Testis (tissue), 2 donors: ENCODE measurements at regions not wholly inside any gene's neighbourhood (a gene's known extent, or its start where the extent isn't known, plus 50 kb on each side); places are given as distances from the start of the nearest gene placed in this dataset.

Experiments
- DNase-seq: peaks from one replicate; pipeline ENCODE4 v3.0.0-alpha.2; 2019
- H3K27ac ChIP-seq, 2 donors: fragments of 200-600 bp; sonication (generic); one replicate each; pipeline ENCODE4 v1.5.1; 2019
- H3K27me3 ChIP-seq: fragments of 200-600 bp; sonication (generic); one replicate; pipeline ENCODE4 v1.5.1; 2019
- H3K36me3 ChIP-seq: fragments of 200-600 bp; sonication (generic); one replicate; pipeline ENCODE4 v1.5.1; 2017; ENCODE audit warnings: low read depth; ENCODE audit errors: missing control alignments
- H3K4me1 ChIP-seq: fragments of 200-600 bp; sonication (generic); one replicate; pipeline ENCODE4 v1.5.1; 2019
- H3K4me3 ChIP-seq, 2 donors: fragments of 200-600 bp; sonication (generic); one replicate each; pipeline ENCODE4 v1.5.1; 2017 to 2019
- H3K9me3 ChIP-seq: fragments of 200-600 bp; sonication (generic); one replicate; pipeline ENCODE4 v1.5.1; 2017
- POLR2A ChIP-seq: fragments of 450-650 bp; IDR thresholded peaks from one replicate; pipeline ENCODE4 v1.6.1; 2017; ENCODE audit warnings: antibody characterized with exemption, mild to moderate bottlenecking, moderate library complexity
- WGBS, 2 donors: methylation state at CpG; one replicate each; pipeline ENCODE4 v1.1.5; 2018; 5-methylcytosine and 5-hydroxymethylcytosine counted together
- intact Hi-C: fragments of 100-400 bp; cut with DNase I; formaldehyde crosslinking; loops from one replicate; pipeline ENCODE4 v1.15.1; 2023; ENCODE audit warnings: low total_unique reads
- TF ChIP-seq, protein P1 (sequence below), 3 experiments: fragments of 450-650 bp in 2 of 3; fragments of 200-600 bp in 1 of 3; sonication (generic) in 1 of 3; IDR thresholded peaks; one replicate each; pipeline ENCODE4 v1.5.1; 2016 to 2019; ENCODE audit warnings: antibody characterized with exemption in 3 of 3, mild to moderate bottlenecking in 2 of 3, moderate library complexity in 1 of 3

DNA sequence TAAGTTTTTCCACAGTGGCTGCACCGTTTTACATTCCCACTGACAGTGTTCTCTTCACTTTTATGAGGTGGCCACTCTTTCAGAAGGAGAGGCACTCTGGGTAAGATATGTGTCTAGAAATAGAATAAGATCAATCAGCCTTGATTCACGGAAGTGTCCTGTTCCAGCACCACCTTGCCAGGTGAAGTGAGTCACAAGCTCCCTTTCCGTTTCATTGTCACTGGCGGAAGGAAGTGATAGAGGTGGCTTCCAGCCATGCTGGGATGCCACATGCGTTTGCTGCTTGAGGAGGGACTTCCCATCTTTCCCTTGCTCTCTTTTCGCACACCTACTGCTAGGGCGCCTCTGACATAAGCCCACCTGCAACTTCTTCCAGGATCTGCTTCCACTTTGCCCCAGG, 217.1 kb downstream of the PIK3R1 start:
- intact Hi-C loops: no loop called here
- 81 to 91% methylated on average over 7 of the region's 7 CpGs for WGBS, 2 donors
- Histone ChIP-seq H3K4me1 (peaks cover 3% of the 10 kb centered on the region), H3K27me3 (no peaks in the 10 kb centered on the region), H3K4me3 (no peak overlapping the region), H3K9me3 (no peaks in the 10 kb centered on the region), H3K36me3 (no peaks in the 10 kb centered on the region), H3K27ac (no peak overlapping the region)
- TF ChIP-seq POLR2A: no peak
- TF ChIP-seq, protein P1, sequence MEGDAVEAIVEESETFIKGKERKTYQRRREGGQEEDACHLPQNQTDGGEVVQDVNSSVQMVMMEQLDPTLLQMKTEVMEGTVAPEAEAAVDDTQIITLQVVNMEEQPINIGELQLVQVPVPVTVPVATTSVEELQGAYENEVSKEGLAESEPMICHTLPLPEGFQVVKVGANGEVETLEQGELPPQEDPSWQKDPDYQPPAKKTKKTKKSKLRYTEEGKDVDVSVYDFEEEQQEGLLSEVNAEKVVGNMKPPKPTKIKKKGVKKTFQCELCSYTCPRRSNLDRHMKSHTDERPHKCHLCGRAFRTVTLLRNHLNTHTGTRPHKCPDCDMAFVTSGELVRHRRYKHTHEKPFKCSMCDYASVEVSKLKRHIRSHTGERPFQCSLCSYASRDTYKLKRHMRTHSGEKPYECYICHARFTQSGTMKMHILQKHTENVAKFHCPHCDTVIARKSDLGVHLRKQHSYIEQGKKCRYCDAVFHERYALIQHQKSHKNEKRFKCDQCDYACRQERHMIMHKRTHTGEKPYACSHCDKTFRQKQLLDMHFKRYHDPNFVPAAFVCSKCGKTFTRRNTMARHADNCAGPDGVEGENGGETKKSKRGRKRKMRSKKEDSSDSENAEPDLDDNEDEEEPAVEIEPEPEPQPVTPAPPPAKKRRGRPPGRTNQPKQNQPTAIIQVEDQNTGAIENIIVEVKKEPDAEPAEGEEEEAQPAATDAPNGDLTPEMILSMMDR (IDR thresholded peaks at IDR 0.05): no peak
- no peak for DNase-seq

DNA sequence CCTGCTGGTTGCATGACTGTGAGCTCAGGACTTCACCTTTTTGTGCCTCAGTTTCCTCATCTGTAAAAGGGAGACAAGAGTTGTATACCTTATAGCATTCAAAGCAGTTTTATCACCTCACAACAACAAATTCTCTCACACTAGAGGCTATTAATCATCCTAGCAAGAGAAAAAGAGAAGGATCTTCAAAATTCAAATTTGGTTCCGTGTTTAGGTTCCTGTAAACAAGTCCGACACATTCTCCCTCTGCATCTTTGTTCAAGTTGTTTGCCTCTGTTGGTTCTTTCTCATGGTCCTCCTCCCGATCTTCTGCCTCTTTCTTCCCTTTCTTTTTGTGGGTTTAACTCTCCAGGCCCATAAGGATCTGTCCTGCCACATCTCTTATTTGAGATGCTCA, 218.0 kb downstream of the PIK3R1 start:
- Histone ChIP-seq H3K4me1 (peaks cover 3% of the 10 kb centered on the region), H3K27me3 (no peaks in the 10 kb centered on the region), H3K36me3 (no peaks in the 10 kb centered on the region), H3K4me3 (peak overlapping the region in 1 of 2 donors; percentile 21), H3K27ac (peak overlapping the region in 1 of 2 donors; percentile 23), H3K9me3 (no peaks in the 10 kb centered on the region)
- 71 to 86% methylated on average over 3 of the region's 3 CpGs for WGBS, 2 donors
- intact Hi-C loops: no loop called here
- no peak for TF ChIP-seq POLR2A
- TF ChIP-seq, protein P1 (IDR thresholded peaks at IDR 0.05): no peak
- no peak for DNase-seq

DNA sequence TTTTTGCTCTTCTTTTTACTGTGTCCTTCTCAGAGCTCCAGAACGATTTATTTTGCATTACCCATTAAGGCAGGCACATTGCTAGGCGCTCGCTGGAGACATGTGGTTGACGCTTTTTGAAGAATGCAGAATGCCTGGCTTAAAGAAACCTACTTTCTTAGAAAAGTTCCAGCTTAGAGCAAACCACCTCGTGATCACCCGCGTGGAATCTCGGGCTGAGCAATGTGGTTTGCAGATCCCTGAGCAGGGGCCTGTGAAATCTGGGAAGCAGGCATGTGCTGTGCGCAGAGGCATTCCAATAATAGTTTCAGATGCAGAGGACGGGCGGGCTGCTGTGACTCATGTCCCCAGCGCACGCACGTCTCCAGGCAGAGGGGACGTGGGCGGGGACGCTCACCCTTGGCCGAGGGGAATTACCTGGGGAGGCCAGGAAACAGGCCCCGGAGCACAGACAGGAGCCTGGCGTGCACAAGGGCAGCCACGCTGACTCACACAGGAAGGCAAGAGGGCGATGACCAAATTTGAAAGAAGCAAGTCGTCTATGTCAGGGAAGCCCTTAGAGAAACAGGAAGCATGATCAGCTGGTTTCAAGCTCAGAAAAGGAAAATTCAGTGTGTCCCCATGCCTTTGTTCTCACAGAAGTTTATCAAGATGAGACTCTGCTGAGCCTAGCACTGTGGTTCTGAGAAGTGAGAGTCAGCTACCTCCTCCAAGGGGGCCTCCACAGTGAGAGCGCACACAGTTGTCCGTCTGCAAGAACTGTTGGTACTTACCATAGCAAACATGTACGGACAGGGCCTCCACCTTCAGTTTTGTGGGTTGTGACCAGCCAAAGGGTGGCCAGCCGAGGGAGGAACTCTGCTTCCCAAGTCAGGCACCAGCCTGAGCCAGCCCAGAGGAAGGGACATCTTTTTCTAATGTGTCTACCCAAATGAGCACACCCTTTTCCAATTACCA, 218.6 kb downstream of the PIK3R1 start:
- peak; percentile 48 for DNase-seq
- Histone ChIP-seq H3K9me3 (no peaks in the 10 kb centered on the region), H3K4me1 (peaks cover 3% of the 10 kb centered on the region), H3K27me3 (no peaks in the 10 kb centered on the region), H3K27ac (peak overlapping the region in 1 of 2 donors; percentile 63), H3K4me3 (peak overlapping the region in 1 of 2 donors; percentile 21), H3K36me3 (no peaks in the 10 kb centered on the region)
- 51 to 55% methylated on average over 19 to 27 of the region's 27 CpGs for WGBS, 2 donors
- intact Hi-C loops: no loop called here
- TF ChIP-seq, protein P1 (IDR thresholded peaks at IDR 0.05): no peak
- TF ChIP-seq POLR2A: no peak

DNA sequence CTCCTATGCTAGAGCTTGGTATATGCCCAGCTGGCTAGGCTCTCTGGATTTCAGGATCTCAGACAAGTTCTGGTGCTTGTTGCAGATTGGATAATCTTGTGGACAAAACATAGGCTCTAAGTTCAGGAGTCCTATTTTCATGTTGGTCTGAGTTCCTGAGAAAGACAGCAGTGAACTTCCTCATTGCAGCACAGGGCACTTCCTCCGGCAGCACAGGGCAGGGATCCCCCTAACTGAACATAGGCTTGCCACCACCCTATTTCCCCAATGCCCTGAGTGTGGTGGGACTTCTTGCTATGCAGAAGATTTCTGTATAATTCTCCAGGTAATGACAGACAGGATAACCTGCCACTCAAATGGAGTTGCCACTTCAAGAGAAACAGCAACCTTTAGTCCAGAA, 220.1 kb downstream of the PIK3R1 start:
- no peak overlapping the region for H3K27ac ChIP-seq
- no peaks in the 10 kb centered on the region for H3K27me3 ChIP-seq
- TF ChIP-seq, protein P1 (IDR thresholded peaks at IDR 0.05): no peak
- TF ChIP-seq POLR2A: no peak
- intact Hi-C loops: no loop called here
- peaks cover 3% of the 10 kb centered on the region for H3K4me1 ChIP-seq
- DNase-seq: no peak
- no peaks in the 10 kb centered on the region for H3K9me3 ChIP-seq
- H3K36me3 ChIP-seq: no peaks in the 10 kb centered on the region
- WGBS, 2 donors: 67 to 100% methylated on average over 1 of the region's 1 CpG
- H3K4me3 ChIP-seq: no peak overlapping the region
